ENCODE measurements at regions not wholly inside any gene's neighbourhood (a gene's known extent, or its start where the extent isn't known, plus 50 kb on each side); places are given as distances from the start of the nearest gene placed in this dataset.

DNA sequence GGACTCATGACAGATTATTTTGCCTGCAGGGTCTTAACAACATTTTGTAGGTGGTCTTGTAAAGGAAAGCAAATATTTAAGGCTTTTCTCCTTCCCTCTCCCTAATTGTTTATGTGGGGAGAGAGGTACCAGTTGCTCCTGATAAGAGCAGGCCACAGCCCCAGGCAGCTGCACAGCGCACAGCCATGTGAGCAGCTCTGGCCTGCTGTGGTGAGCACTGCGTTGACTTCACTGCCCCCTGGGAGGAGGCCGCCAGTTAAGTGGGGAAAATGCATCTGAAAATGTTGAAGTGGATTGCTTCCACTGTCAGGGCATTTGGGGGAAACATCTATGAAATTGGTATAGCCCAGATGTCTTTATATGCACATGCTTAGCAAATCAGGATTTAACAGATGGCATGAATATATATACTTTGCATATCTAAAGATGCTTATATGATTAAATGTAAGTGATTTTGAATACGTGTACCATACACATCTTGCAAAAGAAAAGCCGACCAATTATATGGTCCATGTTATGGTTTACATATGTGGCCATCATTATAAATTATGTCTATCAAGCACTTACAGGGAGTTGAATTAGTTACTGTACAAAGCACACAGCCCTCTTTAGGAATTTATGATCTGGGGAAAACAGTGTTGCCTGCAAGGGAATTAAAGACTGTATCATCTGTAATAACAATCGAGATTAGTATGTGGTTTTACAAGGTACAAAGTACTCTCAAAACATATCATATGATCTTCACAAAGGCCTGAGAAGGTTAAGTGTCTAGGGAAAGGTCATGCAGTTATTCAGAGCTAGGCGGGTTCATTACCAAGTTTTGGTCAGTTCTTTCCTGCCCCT, 132.1 kb downstream of the RHOU start:
- H3K4me3 ChIP-seq (replicated peaks; ENCODE audit: low read depth, low read length), result no peak overlapping the region
- DNase-seq (ENCODE audit: low read depth), result peak; percentile 10
- TF ChIP-seq, protein P1, sequence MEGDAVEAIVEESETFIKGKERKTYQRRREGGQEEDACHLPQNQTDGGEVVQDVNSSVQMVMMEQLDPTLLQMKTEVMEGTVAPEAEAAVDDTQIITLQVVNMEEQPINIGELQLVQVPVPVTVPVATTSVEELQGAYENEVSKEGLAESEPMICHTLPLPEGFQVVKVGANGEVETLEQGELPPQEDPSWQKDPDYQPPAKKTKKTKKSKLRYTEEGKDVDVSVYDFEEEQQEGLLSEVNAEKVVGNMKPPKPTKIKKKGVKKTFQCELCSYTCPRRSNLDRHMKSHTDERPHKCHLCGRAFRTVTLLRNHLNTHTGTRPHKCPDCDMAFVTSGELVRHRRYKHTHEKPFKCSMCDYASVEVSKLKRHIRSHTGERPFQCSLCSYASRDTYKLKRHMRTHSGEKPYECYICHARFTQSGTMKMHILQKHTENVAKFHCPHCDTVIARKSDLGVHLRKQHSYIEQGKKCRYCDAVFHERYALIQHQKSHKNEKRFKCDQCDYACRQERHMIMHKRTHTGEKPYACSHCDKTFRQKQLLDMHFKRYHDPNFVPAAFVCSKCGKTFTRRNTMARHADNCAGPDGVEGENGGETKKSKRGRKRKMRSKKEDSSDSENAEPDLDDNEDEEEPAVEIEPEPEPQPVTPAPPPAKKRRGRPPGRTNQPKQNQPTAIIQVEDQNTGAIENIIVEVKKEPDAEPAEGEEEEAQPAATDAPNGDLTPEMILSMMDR (IDR thresholded peaks at IDR 0.05; ENCODE audit: low read length, missing control alignments), result no peak

DNA sequence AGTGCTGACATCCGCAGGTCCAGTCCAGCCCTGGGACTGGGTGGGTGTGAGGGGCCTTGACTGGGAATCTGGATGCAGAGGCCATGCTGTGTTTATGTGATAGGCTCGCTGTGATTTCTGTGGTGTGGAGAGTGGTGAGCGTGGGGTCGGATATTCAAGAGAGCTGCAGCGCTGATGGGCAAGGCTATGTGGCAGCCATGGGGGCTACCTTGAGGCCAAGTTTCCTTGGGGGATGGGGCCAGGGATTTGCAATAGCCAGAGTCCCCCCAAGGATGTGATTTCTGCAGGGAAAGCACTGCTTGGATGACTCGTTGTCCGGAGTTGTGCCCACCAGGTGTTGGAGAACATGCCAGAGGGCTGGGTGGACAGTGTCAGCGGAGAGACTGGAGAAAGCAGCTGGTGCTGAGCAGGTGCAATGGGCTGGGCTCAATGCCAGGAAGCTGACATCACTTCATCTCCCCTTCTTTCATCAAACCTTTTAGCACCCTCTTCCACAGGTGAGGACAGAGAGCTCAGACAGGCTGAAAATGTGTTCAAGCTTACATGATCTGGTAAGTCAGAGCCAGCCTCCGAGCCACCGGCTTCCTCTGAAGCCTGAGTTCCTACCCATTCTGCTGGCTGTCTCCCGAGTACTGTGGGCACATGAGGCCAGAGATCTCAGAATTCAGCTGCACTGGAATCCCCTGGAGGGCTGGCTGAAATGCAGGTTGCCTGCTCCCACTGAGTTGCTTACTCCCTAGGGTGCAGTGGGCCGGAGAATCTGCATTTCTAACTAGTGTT, 132.9 kb downstream of the RHOU start:
- no peak for DNase-seq (ENCODE audit: low read depth)
- no peak overlapping the region for H3K4me3 ChIP-seq (replicated peaks; ENCODE audit: low read depth, low read length)
- TF ChIP-seq, protein P1 (IDR thresholded peaks at IDR 0.05; ENCODE audit: low read length, missing control alignments), result no peak

DNA sequence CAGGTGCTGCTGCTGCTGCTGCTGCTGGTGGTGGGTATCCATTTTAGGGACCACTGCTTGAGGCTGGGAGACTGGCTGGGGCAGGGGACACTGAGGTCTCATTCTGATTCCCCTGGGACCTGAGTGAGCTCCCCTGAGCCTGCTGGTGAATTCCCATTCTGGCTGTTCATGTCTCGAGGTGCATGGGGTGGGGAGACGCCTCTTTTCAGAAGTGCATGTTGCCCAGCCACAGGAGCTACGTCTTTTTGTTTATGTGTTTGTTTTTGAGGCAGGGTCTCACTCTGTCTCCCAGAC, 133.4 kb downstream of the RHOU start:
- no peak for DNase-seq (ENCODE audit: low read depth)
- H3K4me3 ChIP-seq (replicated peaks; ENCODE audit: low read depth, low read length), result no peak overlapping the region
- TF ChIP-seq, protein P1 (IDR thresholded peaks at IDR 0.05; ENCODE audit: low read length, missing control alignments), result no peak

DNA sequence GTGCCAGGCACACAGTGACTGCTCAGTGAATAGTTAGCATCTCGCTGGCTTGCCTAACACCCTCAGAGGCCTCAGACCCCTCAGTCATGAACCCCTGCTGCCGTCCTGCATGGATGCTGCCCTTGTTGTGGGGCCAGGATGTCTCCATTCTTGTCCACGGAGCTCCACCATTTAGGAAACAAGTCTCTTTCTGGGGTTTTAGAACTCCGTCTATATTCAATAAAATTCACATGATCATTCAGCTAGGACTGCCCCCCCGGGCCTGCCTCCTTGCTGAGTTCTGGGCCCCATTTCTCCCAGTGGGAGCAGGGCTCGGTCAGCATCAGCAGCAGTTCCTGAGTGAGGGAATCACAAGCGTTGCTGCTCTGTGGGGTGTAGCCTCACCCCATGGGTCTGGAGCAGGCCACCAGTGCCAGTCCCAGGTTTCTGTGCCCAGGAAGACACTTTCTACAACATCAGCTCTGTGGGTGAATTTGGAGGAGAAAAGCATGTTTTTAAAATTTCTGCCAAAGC, 134.1 kb downstream of the RHOU start:
- no peak overlapping the region for H3K4me3 ChIP-seq (replicated peaks; ENCODE audit: low read depth, low read length)

DNA sequence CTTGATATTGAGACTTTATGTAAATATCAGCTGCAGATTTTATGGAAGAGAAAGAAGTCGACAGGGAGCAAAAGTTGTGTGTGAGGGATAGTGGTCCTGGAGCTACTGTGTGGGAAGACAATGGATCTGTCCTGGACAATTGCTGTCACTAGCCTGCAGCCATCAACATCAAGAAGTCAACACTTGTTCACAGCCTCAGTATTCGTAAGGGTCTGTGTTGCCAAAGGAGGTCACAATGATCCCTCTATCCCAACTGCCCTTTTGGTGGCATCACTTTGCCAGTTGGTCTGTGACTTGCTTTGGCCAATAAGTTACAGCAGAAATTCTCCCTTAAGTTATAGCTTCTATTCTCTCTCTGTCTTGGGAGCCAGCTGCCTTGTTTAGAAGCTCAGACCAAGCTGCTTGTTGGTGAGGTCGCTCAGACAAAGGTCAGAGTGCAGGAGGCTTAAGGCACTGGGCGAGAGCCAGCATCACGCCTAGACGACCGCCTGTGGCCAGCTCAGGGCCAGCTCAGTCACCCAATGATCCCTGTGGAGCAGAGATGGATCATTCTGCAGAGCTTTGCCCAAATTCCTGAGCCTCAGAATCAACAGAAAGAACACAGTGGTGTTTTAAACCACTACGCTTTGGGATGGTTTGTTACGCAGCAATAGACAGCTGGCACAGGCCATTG, 134.9 kb downstream of the RHOU start:
- no peak for DNase-seq (ENCODE audit: low read depth)
- TF ChIP-seq, protein P1 (IDR thresholded peaks at IDR 0.05; ENCODE audit: low read length, missing control alignments), result no peak

More for the DNA sequence above, 134.1 kb downstream of the RHOU start:
- no peak for DNase-seq (ENCODE audit: low read depth)
- TF ChIP-seq, protein P1 (IDR thresholded peaks at IDR 0.05; ENCODE audit: low read length, missing control alignments), result no peak

DNA sequence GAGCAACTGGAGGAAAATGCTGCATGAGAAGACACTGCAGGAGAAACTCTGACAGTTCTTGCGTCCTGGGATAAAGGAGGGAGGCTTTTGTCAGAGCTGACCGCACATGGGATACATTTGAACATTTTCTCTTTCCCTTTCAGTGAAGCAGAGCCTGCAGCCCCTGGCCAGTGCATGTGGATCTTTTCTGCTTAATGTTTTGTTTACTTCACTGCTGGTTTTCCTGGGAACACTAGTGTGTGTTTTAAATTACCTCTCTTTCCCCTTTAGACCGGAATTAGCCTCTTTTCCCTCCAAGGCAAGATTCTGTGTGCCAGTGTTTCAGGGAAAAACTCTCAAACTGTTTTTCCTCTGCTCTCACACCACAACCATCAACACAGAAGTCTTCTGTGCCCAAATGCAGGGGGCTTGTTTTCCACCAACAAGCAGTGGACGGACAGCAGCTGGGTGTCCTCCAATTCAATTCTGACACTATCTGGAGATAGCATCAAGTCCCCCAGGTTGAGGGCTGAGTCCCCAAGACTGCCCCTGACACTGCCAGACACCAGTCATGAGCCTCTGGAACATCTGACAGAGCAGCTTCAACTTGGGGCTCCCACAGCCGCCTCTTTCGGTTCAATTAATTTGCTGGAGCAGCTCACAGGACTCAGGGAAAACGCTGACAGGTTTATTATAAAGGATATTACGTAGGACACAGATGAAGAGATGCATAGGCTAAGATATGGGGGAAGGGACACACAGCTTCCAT, 136.2 kb downstream of the RHOU start:
- no peak overlapping the region for H3K4me3 ChIP-seq (replicated peaks; ENCODE audit: low read depth, low read length)
- TF ChIP-seq, protein P1 (IDR thresholded peaks at IDR 0.05; ENCODE audit: low read length, missing control alignments), result no peak

More for the DNA sequence above, 134.9 kb downstream of the RHOU start:
- no peak overlapping the region for H3K4me3 ChIP-seq (replicated peaks; ENCODE audit: low read depth, low read length)

More for the DNA sequence above, 136.2 kb downstream of the RHOU start:
- DNase-seq (ENCODE audit: low read depth), result no peak
